ENCODE measurements at regions not wholly inside any gene's neighbourhood (a gene's known extent, or its start where the extent isn't known, plus 50 kb on each side); places are given as distances from the start of the nearest gene placed in this dataset.

GRCh38 chr6:94196891-94197290 is 777.5 kb upstream of the EPHA7 start:
- no peak overlapping the region for H3K27ac ChIP-seq (replicated peaks)
- no peaks in the 10 kb centered on the region for H3K27me3 ChIP-seq (ENCODE audit: low read depth)
- DNase-seq, result no peak
- H3K9me3 ChIP-seq (replicated peaks), result no peaks in the 10 kb centered on the region
- intact Hi-C loops (cut with micrococcal nuclease), result no loop called here
- no peak for TF ChIP-seq CTCF (IDR thresholded peaks at IDR 0.05; ENCODE audit: borderline replicate concordance)
- no peaks in the 10 kb centered on the region for H3K36me3 ChIP-seq
- H3K4me3 ChIP-seq, result no peak overlapping the region
- no peaks in the 10 kb centered on the region for H3K4me1 ChIP-seq

GRCh38 chr6:94190030-94190429 is 770.7 kb upstream of the EPHA7 start:
- H3K27ac ChIP-seq (replicated peaks), result no peak overlapping the region
- TF ChIP-seq CTCF (IDR thresholded peaks at IDR 0.05; ENCODE audit: borderline replicate concordance), result no peak
- no peaks in the 10 kb centered on the region for H3K36me3 ChIP-seq
- H3K4me3 ChIP-seq, result no peak overlapping the region
- no peak for DNase-seq
- no peaks in the 10 kb centered on the region for H3K27me3 ChIP-seq (ENCODE audit: low read depth)
- intact Hi-C loops (cut with micrococcal nuclease), result no loop called here
- H3K9me3 ChIP-seq (replicated peaks), result peaks cover 12% of the 10 kb centered on the region
- no peaks in the 10 kb centered on the region for H3K4me1 ChIP-seq

- no peak for DNase-seq
- intact Hi-C loops (cut with micrococcal nuclease), result no loop called here
- Histone ChIP-seq H3K36me3 (no peaks in the 10 kb centered on the region), H3K27me3 (ENCODE audit: low read depth) (no peaks in the 10 kb centered on the region), H3K9me3 (replicated peaks) (peaks cover 19% of the 10 kb centered on the region), H3K4me1 (no peaks in the 10 kb centered on the region), H3K4me3 (no peak overlapping the region), H3K27ac (replicated peaks) (no peak overlapping the region)
- no peak for TF ChIP-seq CTCF (IDR thresholded peaks at IDR 0.05; ENCODE audit: borderline replicate concordance)
Measured at GRCh38 chr6:94184666-94185464, 765.5 kb upstream of the EPHA7 start.

- intact Hi-C loops (cut with micrococcal nuclease), result no loop called here
- Histone ChIP-seq H3K27me3 (ENCODE audit: low read depth) (no peaks in the 10 kb centered on the region), H3K36me3 (no peaks in the 10 kb centered on the region), H3K27ac (replicated peaks) (no peak overlapping the region), H3K4me3 (no peak overlapping the region), H3K9me3 (replicated peaks) (peaks cover 7% of the 10 kb centered on the region), H3K4me1 (no peaks in the 10 kb centered on the region)
- DNase-seq, result no peak
- no peak for TF ChIP-seq CTCF (IDR thresholded peaks at IDR 0.05; ENCODE audit: borderline replicate concordance)
Measured at GRCh38 chr6:94177429-94177828, 758.1 kb upstream of the EPHA7 start.

GRCh38 chr6:94175465-94175864 is 756.1 kb upstream of the EPHA7 start:
- no peak overlapping the region for H3K4me3 ChIP-seq
- no peaks in the 10 kb centered on the region for H3K4me1 ChIP-seq
- H3K36me3 ChIP-seq, result no peaks in the 10 kb centered on the region
- no peak overlapping the region for H3K27ac ChIP-seq (replicated peaks)
- TF ChIP-seq CTCF (IDR thresholded peaks at IDR 0.05; ENCODE audit: borderline replicate concordance), result no peak
- no peaks in the 10 kb centered on the region for H3K27me3 ChIP-seq (ENCODE audit: low read depth)
- intact Hi-C loops (cut with micrococcal nuclease), result no loop called here
- peaks cover 7% of the 10 kb centered on the region for H3K9me3 ChIP-seq (replicated peaks)
- DNase-seq, result no peak

Data from left ventricle myocardium inferior (tissue), 1 donor.